ENCODE measurements at regions not wholly inside any gene's neighbourhood (a gene's known extent, or its start where the extent isn't known, plus 50 kb on each side); places are given as distances from the start of the nearest gene placed in this dataset.

- Histone ChIP-seq H3F3A (ENCODE audit: insufficient read depth, low read length, poor library complexity, severe bottlenecking) (no peaks in the 10 kb centered on the region), H4K20me1 (ENCODE audit: insufficient read depth) (no peaks in the 10 kb centered on the region), H3K36me3 (ENCODE audit: insufficient read depth, low read length) (no peaks in the 10 kb centered on the region), H3K27ac (ENCODE audit: low read length) (no peak overlapping the region), H3K9me3 (ENCODE audit: low read length) (no peaks in the 10 kb centered on the region), H3K4me2 (ENCODE audit: low read length) (no peak overlapping the region), H3K9me2 (ENCODE audit: insufficient read depth, low read length) (no peaks in the 10 kb centered on the region), H3K79me2 (replicated peaks; ENCODE audit: insufficient read depth, low read length) (no peaks in the 10 kb centered on the region), H2AFZ (ENCODE audit: low read depth, low read length) (no peak overlapping the region), H3K4me3 (ENCODE audit: low read length) (no peak overlapping the region), H3K27me3 (ENCODE audit: insufficient read depth, low read depth, low read length) (no peaks in the 10 kb centered on the region), H3K9ac (ENCODE audit: low read length) (no peak overlapping the region)
- TF ChIP-seq REST (IDR thresholded peaks at IDR 0.05; ENCODE audit: borderline replicate concordance) (no peak), SMC3 (conservative IDR thresholded peaks at IDR 0.05; ENCODE audit: poor library complexity) (no peak), TAF1 (IDR thresholded peaks at IDR 0.05; ENCODE audit: low read depth) (no peak), RAD21 (conservative IDR thresholded peaks at IDR 0.05) (no peak), EP300 (conservative IDR thresholded peaks at IDR 0.05; ENCODE audit: poor library complexity, severe bottlenecking) (no peak), EZH2 (IDR thresholded peaks at IDR 0.05; ENCODE audit: borderline replicate concordance, insufficient read depth, low read length, poor library complexity, severe bottlenecking) (no peak), MXI1 (conservative IDR thresholded peaks at IDR 0.05; ENCODE audit: poor library complexity, severe bottlenecking) (no peak)
Observed at GRCh38 chr9:23341346-23341745, 484.7 kb downstream of the ELAVL2 start.

DNA sequence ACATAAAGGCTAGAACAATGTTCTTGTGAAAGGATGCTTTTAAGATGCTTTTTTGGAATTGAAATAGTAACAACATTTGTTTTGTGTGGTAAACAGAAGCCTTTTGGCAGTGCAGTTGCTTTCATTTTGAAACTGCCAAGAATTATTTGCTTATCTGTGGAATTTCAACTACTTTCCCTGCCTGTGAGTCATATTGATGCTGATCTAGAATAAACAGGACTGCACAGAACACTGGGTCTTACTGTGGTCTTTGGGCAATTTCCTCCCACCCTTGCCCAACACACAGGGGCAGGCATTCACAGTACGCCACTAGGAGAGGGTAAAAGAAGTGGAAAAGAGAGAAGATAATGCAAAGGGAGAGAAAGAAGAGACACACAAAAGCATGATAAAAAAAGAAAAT lies 483.7 kb downstream of the ELAVL2 start:
- Histone ChIP-seq H3K9me3 (ENCODE audit: low read length) (no peaks in the 10 kb centered on the region), H3K27me3 (ENCODE audit: insufficient read depth, low read depth, low read length) (no peaks in the 10 kb centered on the region), H3K36me3 (ENCODE audit: insufficient read depth, low read length) (no peaks in the 10 kb centered on the region), H4K20me1 (ENCODE audit: insufficient read depth) (no peaks in the 10 kb centered on the region), H3K4me2 (ENCODE audit: low read length) (no peak overlapping the region), H3K9me2 (ENCODE audit: insufficient read depth, low read length) (no peaks in the 10 kb centered on the region), H3F3A (ENCODE audit: insufficient read depth, low read length, poor library complexity, severe bottlenecking) (no peaks in the 10 kb centered on the region), H2AFZ (ENCODE audit: low read depth, low read length) (no peak overlapping the region), H3K4me3 (ENCODE audit: low read length) (no peak overlapping the region), H3K27ac (ENCODE audit: low read length) (no peak overlapping the region), H3K79me2 (replicated peaks; ENCODE audit: insufficient read depth, low read length) (no peaks in the 10 kb centered on the region), H3K9ac (ENCODE audit: low read length) (no peak overlapping the region)
- TF ChIP-seq REST (IDR thresholded peaks at IDR 0.05; ENCODE audit: borderline replicate concordance) (no peak), POLR2AphosphoS5 (IDR thresholded peaks at IDR 0.05) (no peak), EP300 (conservative IDR thresholded peaks at IDR 0.05; ENCODE audit: poor library complexity, severe bottlenecking) (no peak), SMC3 (conservative IDR thresholded peaks at IDR 0.05; ENCODE audit: poor library complexity) (no peak), TAF1 (IDR thresholded peaks at IDR 0.05; ENCODE audit: low read depth) (no peak), RAD21 (conservative IDR thresholded peaks at IDR 0.05) (no peak), EZH2 (IDR thresholded peaks at IDR 0.05; ENCODE audit: borderline replicate concordance, insufficient read depth, low read length, poor library complexity, severe bottlenecking) (no peak), MXI1 (conservative IDR thresholded peaks at IDR 0.05; ENCODE audit: poor library complexity, severe bottlenecking) (no peak)
- TF ChIP-seq, protein P1, sequence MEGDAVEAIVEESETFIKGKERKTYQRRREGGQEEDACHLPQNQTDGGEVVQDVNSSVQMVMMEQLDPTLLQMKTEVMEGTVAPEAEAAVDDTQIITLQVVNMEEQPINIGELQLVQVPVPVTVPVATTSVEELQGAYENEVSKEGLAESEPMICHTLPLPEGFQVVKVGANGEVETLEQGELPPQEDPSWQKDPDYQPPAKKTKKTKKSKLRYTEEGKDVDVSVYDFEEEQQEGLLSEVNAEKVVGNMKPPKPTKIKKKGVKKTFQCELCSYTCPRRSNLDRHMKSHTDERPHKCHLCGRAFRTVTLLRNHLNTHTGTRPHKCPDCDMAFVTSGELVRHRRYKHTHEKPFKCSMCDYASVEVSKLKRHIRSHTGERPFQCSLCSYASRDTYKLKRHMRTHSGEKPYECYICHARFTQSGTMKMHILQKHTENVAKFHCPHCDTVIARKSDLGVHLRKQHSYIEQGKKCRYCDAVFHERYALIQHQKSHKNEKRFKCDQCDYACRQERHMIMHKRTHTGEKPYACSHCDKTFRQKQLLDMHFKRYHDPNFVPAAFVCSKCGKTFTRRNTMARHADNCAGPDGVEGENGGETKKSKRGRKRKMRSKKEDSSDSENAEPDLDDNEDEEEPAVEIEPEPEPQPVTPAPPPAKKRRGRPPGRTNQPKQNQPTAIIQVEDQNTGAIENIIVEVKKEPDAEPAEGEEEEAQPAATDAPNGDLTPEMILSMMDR (IDR thresholded peaks at IDR 0.05; ENCODE audit: poor library complexity, severe bottlenecking): no peak
